ENCODE measurements at regions not wholly inside any gene's neighbourhood (a gene's known extent, or its start where the extent isn't known, plus 50 kb on each side); places are given as distances from the start of the nearest gene placed in this dataset.

DNA sequence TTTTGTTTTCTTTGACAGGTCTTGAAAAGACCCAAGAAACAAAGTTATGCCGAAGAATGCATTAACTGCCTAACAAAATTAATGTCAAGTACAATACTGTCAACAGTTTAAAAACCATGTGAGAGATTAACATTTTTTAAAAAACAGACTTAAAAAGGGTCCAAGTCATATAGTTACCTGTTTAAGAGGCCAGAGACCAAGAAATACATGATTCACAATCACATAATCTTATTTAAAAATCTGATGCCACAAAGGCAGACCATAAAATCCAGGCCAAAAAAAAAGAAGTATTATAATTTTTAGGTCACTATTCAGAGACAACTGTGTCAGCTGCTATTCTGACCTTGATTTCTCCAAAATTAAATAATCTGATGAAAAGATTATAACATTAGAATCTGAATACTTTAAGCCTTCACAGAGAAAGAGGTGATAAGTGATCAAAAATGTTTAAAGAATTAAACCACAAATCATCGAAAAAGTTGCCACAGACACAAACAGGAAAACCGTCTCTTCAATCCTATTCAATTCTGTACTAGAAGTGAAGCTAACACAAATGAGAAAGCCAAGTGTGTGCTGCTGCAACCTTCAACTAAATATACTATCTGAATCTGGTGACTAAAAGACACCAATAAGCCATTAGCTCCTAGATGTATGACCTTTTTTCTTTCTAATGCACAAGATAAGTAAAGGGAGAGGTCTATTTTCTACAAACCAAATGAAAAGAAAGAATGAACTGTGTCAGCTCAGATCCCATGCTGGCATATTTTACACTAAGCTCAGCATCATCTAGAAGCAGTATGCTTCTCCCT lies 286.0 kb downstream of the ZEB2 start:
- Histone ChIP-seq H3K79me2 (ENCODE audit: insufficient read depth, low read length) (no peaks in the 10 kb centered on the region), H2BK15ac (ENCODE audit: low read depth, low read length) (no peak overlapping the region), H3K56ac (ENCODE audit: insufficient read length, low read depth, low read length) (no peak overlapping the region), H3K4me2 (ENCODE audit: insufficient read depth, insufficient read length, low read length) (no peak overlapping the region), H2BK20ac (ENCODE audit: low read depth, low read length, poor library complexity, severe bottlenecking) (no peak overlapping the region), H3K9me3 (ENCODE audit: control insufficient read depth, low read depth, low read length) (no peaks in the 10 kb centered on the region), H3K23me2 (ENCODE audit: insufficient read length, low read depth, low read length, poor library complexity, severe bottlenecking) (no peaks in the 10 kb centered on the region), H2BK5ac (ENCODE audit: insufficient read length, low read length) (no peak overlapping the region), H4K5ac (ENCODE audit: insufficient read length, low read depth, low read length) (no peak overlapping the region), H4K20me1 (ENCODE audit: control insufficient read depth, insufficient read depth, insufficient read length) (no peaks in the 10 kb centered on the region), H3K14ac (ENCODE audit: insufficient read depth, low read length) (no peak overlapping the region), H2BK12ac (ENCODE audit: insufficient read length, low read depth, low read length) (no peak overlapping the region), H4K8ac (replicated peaks; ENCODE audit: insufficient read length, low read depth, low read length) (no peak overlapping the region), H3K79me1 (ENCODE audit: insufficient read depth, low read depth, low read length, poor library complexity, severe bottlenecking) (no peaks in the 10 kb centered on the region), H2AFZ (ENCODE audit: low read length) (no peak overlapping the region), H2BK120ac (ENCODE audit: low read depth, low read length, poor library complexity, severe bottlenecking) (no peak overlapping the region), H3K18ac (ENCODE audit: insufficient read length, low read depth, low read length) (no peak overlapping the region), H3K27ac (ENCODE audit: insufficient read length, low read depth, low read length) (no peak overlapping the region), H3K27me3 (ENCODE audit: insufficient read depth, low read length) (no peaks in the 10 kb centered on the region), H4K91ac (ENCODE audit: insufficient read length, low read depth, low read length) (no peak overlapping the region), H3K23ac (ENCODE audit: insufficient read length, low read depth, low read length) (no peak overlapping the region), H2AK5ac (ENCODE audit: insufficient read length, low read length) (no peak overlapping the region), H3T11ph (ENCODE audit: low read length) (no peak overlapping the region), H3K9ac (ENCODE audit: extremely low read depth, insufficient read length, low read length) (no peak overlapping the region), H3K4ac (ENCODE audit: low read depth, low read length) (no peak overlapping the region), H3K4me1 (ENCODE audit: insufficient read depth, low read length) (peaks cover 4% of the 10 kb centered on the region; the same call in 1 of the 2 replicates)
- no CpG with 5 or more reads among the region's 3 CpGs for WGBS (ENCODE audit: extremely low coverage, insufficient read length, low lambda C conversion rate)
- DNase-seq: no peak
- Mint-ChIP-seq H3K27me3 (ENCODE audit: low read depth) (no peaks in the 10 kb centered on the region), H3K4me1 (peaks cover 44% of the 10 kb centered on the region in 2 experiments), H3K4me3 (no peak overlapping the region), H3K9me3 (no peaks in the 10 kb centered on the region), H3K27ac (no peak overlapping the region), H3K36me3 (ENCODE audit: insufficient read depth in 1 of 3, low read depth in 3 of 3) (no peaks in the 10 kb centered on the region)
- TF ChIP-seq, protein P1, sequence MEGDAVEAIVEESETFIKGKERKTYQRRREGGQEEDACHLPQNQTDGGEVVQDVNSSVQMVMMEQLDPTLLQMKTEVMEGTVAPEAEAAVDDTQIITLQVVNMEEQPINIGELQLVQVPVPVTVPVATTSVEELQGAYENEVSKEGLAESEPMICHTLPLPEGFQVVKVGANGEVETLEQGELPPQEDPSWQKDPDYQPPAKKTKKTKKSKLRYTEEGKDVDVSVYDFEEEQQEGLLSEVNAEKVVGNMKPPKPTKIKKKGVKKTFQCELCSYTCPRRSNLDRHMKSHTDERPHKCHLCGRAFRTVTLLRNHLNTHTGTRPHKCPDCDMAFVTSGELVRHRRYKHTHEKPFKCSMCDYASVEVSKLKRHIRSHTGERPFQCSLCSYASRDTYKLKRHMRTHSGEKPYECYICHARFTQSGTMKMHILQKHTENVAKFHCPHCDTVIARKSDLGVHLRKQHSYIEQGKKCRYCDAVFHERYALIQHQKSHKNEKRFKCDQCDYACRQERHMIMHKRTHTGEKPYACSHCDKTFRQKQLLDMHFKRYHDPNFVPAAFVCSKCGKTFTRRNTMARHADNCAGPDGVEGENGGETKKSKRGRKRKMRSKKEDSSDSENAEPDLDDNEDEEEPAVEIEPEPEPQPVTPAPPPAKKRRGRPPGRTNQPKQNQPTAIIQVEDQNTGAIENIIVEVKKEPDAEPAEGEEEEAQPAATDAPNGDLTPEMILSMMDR (conservative IDR thresholded peaks at IDR 0.05): no peak

Measured in H9 (cell line).